NOMO-1 (cell line): ENCODE measurements at regions not wholly inside any gene's neighbourhood (a gene's known extent, or its start where the extent isn't known, plus 50 kb on each side); places are given as distances from the start of the nearest gene placed in this dataset.
"Not testable (repeated sequence)": the region's sequence is repeated elsewhere in the genome, so short reads cannot be mapped to it uniquely, and the experiment has no call there.

Source experiments
- DNase-seq, 2 experiments: peaks; one replicate each; lab custom pipeline; 2025; ENCODE audit not compliant: unreplicated experiment in 2 of 2; lab: John Stamatoyannopoulos, UW

- DNase-seq = no peak
These were observed 205.7 kb downstream of the TOMM20 start for GRCh38 chr1:234922987-234923386.

- DNase-seq = no peak
These were observed 207.2 kb downstream of the TOMM20 start for GRCh38 chr1:234921266-234922062.

DNA sequence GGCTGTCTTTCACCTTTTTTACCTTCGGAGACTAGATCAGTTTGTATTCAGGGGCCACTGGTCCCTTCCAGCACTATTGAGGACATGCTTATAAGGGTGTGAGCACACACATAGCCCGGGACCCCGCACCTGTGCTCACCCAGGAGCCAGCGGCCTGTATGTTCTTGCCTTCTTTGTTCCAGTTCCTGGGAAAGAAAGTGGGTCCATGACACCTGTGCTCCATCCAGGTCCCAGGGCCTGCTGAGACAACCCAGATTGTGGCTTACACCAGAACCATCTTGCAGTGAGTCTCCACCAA, 207.8 kb downstream of the TOMM20 start:
- no peak for DNase-seq

DNA sequence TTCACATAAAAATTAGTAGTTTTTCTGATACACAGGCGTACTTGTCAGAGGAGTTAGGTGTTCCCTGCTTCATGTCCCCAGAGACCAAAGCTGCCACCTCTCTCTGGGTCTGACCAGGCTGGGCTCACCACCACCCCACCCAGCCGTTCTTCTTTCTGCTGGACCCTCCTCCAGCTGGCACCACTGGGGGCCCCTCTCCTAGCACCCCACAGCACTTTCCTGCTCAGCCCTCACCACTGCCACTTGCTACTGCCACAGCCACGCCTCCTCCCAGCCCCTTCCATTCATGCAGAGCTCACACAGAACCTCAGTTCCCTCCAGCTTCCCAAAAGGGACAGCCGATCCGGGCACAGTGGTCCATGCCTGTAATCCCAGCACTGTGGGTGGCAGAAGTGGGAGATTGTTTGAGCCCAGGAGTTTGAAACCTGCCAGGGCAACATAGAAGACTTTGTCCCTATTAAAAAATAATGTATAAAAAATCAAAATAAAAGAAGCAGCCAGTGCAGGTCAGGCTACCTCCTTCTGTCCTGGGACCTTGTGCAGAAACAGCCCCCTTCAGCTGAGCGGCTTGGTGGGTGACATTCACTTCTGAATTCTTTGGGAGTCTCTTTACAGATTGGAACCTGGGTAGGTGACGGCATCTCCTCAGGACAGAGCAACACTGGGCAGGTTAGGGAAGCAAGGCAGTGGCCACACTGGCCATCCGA, 208.3 kb downstream of the TOMM20 start:
- no peak for DNase-seq

DNA sequence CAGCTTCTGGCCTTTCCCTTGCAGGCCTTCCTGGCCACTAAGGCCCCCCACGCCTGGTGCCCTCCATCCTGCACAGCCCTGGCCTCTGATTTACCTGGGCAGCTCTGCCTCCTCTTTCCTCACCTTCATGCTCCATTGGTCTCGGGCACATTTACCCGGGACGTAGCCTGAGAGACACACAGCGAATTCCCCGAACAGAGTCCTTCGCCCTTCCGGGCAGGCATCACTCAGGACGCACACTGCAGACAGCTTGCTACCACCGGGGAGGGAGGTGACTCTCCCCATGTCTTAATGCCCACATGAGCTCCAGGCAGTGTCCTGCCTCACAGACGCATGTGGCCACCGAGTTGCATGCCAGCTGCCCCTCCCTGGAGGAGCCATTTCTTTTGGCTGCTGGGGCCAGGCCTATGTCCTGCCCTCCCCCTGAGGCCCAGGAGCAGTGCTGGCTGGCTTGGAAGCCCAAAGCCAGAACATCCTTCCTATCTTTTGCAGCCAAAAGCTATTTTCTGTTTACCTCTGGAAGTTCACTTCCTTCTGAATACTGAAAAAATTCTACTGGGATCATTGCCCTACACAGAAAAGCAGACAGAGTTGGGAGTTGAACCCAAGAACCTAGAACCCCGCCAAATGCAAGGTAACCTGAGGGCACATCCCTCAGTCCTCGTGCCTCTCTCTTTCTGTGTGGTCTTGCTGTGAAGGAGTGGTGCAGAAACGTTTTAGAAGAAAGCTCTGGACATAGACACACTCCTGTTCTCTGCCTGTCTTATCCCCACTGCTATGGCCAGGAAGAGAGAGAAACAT, 209.5 kb downstream of the TOMM20 start:
- no peak for DNase-seq

DNA sequence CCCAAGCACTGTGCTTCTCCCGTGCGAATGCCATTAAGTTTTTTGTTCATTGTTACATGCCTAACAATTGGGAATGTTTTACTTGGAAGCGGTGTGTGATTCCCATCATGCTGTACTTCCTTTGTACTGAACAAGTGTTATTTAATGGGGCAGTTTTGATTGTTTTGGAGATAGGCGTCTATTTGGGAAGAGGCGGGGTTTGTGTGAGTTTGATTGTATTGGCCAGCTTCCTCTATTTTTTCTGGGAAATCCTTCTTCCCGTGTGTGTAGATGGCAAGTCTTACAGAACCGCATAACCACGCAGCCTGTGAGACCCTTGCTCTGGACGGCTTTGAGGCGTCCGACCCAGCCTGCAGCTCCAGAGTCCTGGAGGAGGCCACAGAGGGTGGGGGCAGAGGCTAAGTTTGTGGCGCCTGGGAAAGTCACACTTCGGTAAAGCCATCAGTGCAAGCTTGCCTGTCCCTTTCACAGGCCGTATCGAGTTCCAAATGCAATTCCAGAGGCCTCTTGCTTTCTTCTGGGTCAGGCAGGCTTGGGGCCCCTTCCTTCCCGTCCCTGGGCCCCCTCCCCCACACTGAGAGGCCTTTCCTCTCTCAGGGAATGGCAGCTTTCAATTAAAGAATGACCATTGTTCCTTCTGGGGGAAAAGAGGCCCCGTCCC, 210.3 kb downstream of the TOMM20 start:
- DNase-seq = no peak

GRCh38 chr1:234917495-234918180, 211.0 kb downstream of the TOMM20 start:
- DNase-seq = no peak

DNA sequence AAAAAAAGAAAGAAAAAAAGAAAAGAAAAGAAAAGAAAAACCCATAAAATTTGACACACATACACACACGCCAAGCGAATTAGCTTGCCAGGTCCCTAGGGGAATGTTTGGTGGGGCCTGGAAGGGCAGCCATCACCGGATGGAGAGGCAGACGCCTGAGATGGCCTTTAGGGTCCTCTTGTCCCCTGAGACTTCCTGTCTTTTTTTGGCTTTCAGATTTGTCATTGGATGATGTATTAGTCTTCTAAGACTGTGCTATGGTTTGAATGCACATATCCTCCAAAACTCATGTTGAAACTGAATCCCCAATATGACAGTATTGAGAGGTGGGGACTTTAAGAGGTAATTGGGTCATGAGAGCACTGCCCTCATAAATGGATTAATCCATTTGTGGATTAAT, 211.8 kb downstream of the TOMM20 start:
- no peak for DNase-seq

GRCh38 chr1:234915924-234916675, 212.5 kb downstream of the TOMM20 start:
- peak; percentile 86 to 96 for DNase-seq

- DNase-seq = no peak
These were observed 213.9 kb downstream of the TOMM20 start for GRCh38 chr1:234914606-234915290.

DNA sequence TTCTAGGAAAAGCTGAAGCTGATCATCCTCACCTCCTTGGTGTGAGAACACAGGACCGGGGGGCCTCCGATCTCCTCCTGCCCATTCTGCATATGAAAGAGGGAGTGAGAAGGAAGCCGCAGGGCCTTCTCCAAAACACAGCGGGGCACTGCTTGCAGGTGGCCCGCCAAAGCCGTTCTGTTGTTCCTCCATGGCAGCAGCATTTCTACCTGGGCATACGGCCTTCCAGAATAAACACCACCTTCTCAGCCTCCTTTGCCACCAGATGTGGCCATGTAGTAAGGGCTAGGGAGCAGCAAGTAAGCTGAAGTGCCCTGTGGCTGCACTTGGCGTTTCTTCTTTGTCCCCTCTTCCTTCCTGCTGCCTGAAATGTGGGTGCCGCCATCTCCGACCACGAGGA, 214.9 kb downstream of the TOMM20 start:
- DNase-seq = no peak

- no peak for DNase-seq
These were observed 215.4 kb downstream of the TOMM20 start for GRCh38 chr1:234913278-234913649.

DNA sequence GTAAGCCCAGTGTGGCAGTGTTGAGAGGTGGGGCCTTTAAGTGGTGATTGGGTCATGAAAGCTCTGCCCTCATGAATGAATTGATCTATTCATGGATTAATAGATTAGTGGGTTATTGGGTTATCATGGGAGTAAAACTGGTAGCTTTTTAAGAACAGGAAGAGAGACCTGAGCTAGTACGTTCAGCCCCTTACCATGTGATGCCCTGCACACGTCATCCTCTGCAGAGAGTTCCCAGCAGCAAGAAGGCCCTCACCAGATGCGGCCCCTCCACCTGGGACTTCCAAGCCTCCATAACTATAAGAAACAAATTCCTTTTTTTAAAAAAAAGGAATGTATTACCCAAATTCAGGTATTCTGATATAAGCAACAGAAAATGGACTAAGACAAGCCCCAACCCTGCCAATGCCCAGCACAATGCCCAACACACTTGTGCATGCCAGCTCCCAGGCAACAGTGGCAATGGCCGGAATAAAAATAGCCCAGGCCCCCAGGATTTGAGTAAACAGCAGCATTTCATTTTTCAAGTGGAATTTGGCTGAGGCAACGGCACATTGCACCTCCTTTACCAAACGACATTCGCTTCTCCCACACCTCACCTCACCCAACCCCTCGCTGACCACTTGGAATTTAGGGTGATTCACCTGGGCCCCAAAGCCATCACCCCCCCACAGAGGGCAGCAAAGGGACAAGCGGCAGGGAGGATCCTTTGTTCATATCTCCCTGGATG, 215.9 kb downstream of the TOMM20 start:
- DNase-seq = no peak

DNA sequence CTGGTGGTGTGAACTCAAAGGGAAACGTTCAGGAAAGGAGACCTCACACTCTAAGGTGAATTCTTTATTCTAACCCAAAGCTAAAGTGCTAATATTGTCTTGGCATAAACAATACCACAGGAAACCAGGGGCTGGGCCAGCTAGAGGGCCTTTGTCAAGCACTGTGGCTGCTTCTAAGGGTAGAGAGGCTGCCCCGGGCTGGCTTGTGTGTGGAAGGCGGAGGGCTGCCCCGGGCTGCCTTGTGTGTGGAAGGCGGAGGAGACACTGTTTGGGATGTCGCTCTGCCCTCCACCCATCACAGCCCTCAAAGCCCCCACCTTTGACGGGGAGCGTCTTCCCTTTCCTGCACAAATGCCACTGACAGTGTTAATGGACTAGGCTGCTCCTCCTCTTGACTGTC, 216.8 kb downstream of the TOMM20 start:
- no peak for DNase-seq

DNA sequence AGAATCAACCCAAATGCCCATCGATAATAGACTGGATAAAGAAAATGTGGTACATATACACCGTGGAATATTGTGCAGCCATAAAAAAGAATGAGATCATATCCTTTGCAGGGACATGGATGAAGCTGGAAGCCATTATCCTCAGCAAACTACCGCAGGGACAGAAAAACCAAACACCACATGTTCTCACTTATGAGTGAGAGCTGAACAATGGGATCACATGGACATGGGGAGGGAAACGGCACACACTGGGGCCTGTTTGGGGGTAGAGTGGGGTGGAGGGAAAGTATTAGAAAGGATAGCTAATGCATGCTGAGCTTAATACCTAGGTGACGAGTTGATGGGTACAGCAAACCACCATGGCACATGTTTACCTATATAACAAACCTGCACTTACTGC, 217.5 kb downstream of the TOMM20 start:
- not testable (repeated sequence) for DNase-seq

DNA sequence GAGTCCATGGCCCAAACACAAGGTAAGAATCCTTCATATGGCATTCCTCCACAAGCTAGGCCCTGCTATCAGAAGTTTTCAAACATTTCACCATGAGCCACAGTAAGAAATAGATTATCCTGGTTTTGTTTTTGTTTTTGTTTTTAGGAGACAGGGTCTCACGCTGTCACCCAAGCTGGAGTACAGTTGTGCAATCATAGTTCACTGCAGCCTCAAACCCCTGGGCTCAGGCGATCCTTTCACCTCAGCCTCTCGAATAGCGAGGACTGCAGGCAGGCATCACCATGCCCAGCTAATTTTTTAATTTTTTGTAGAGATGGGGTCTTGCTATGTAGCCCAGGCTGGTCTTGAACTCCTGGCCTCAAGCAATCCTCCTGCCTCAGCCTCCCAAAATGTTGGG, 218.8 kb downstream of the TOMM20 start:
- no peak for DNase-seq

GRCh38 chr1:234909307-234909810, 219.3 kb downstream of the TOMM20 start:
- no peak for DNase-seq

DNA sequence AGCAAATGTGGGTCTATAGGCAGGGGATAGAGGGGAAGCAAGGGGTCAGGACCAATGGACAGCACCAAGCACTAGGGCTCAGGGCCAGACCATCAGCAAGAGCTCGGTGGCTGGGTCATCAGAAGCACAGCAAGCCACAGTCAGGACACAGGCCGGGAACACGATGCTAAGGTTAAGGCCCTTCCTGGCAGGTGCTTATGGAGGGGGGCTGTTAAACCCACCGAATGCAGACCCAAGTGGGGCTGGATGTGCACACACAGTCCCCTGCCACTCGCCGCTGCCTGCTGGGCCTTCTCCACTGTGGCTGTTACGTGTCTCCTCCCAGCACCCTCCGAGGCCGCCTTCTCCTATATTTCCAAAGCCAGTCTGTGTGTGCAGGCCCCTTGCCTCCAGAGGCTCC, 220.1 kb downstream of the TOMM20 start:
- no peak for DNase-seq
